PC-9 (cell line): ENCODE measurements at regions not wholly inside any gene's neighbourhood (a gene's known extent, or its start where the extent isn't known, plus 50 kb on each side); places are given as distances from the start of the nearest gene placed in this dataset.
A peak's percentile ranks its signal among the peaks of the same experiment; 100 is the strongest.

Source experiments
- BruUV-seq: library from RNA; stranded (reverse); fragments of 400-500 nt; replicated peaks from 2 replicates; lab custom pipeline; 2021; lab: Mats Ljungman, UMichigan
- CTCF ChIA-PET: fragments of 300-600 bp; sonication (Branson Sonifier 250); formaldehyde crosslinking; loops from one replicate; lab custom pipeline; 2022; ENCODE audit warnings: antibody characterized with exemption; lab: Charles Lee
- POLR2A ChIA-PET: fragments of 300-600 bp; sonication (Branson Sonifier 250); formaldehyde crosslinking; loops from one replicate; lab custom pipeline; 2022; ENCODE audit warnings: antibody characterized with exemption; ENCODE audit not compliant: unreplicated experiment; lab: Charles Lee
- DNase-seq, 2 experiments: peaks; one replicate each; pipeline versions ENCODE4 v3.0.0 to v3.0.0-alpha.2; 2015 to 2022; ENCODE audit warnings: mixed read lengths in 1 of 2
- H2AFZ ChIP-seq: fragments of 200-600 bp; sonication (generic); 2 replicates; pipeline ENCODE4 v1.8.1; 2017; ENCODE audit warnings: antibody characterized with exemption
- H3F3A ChIP-seq: fragments of 200-600 bp; sonication (generic); 2 replicates; pipeline ENCODE4 v1.8.1; 2017; ENCODE audit warnings: antibody characterized with exemption, mild to moderate bottlenecking, low read depth; ENCODE audit not compliant: insufficient read depth
- H3K27ac ChIP-seq: fragments of 200-600 bp; sonication (generic); 2 replicates; pipeline ENCODE4 v1.6.1; 2016; ENCODE audit warnings: mixed run types
- H3K27me3 ChIP-seq: fragments of 200-600 bp; sonication (generic); 2 replicates; pipeline ENCODE4 v1.6.1; 2016; ENCODE audit warnings: low read depth, mixed run types; ENCODE audit not compliant: insufficient read depth
- H3K36me3 ChIP-seq: fragments of 200-600 bp; sonication (generic); 2 replicates; pipeline ENCODE4 v1.6.1; 2016; ENCODE audit warnings: low read depth, mixed run types
- H3K4me1 ChIP-seq: fragments of 200-600 bp; sonication (generic); replicated peaks from 2 replicates; pipeline ENCODE4 v1.6.1; 2016; ENCODE audit warnings: mixed run types; ENCODE audit not compliant: insufficient read depth
- H3K4me2 ChIP-seq: fragments of 200-600 bp; sonication (generic); 2 replicates; pipeline ENCODE4 v1.6.1; 2017; ENCODE audit warnings: mixed run types
- H3K4me3 ChIP-seq: fragments of 200-600 bp; sonication (generic); 2 replicates; pipeline ENCODE4 v1.6.1; 2016; ENCODE audit warnings: mixed run types
- H3K79me2 ChIP-seq: fragments of 200-600 bp; sonication (generic); 2 replicates; pipeline ENCODE4 v1.6.1; 2017; ENCODE audit warnings: low read depth, mixed run types
- H3K9me2 ChIP-seq: fragments of 200-600 bp; sonication (generic); 2 replicates; pipeline ENCODE4 v1.8.1; 2017; ENCODE audit warnings: mild to moderate bottlenecking; ENCODE audit not compliant: insufficient read depth
- H3K9me3 ChIP-seq: fragments of 200-600 bp; sonication (generic); 2 replicates; pipeline ENCODE4 v1.8.1; 2016; ENCODE audit warnings: low read depth; ENCODE audit not compliant: insufficient read depth
- H4K20me1 ChIP-seq: fragments of 200-600 bp; sonication (generic); 2 replicates; pipeline ENCODE4 v1.8.1; 2017; ENCODE audit not compliant: insufficient read depth
- EZH2 ChIP-seq: fragments of 200-600 bp; sonication (generic); IDR thresholded peaks from 2 replicates; pipeline ENCODE4 v1.8.0; 2017; ENCODE audit warnings: antibody characterized with exemption, low read depth
- intact Hi-C: fragments of 100-400 bp; cut with micrococcal nuclease; formaldehyde crosslinking; loops from one replicate; pipeline ENCODE4 v1.10.0; 2022; ENCODE audit not compliant: unreplicated experiment
- TF ChIP-seq, protein P1 (sequence below): fragments of 200-600 bp; sonication (generic); conservative IDR thresholded peaks from 2 replicates; pipeline ENCODE4 v1.6.1; 2017; ENCODE audit warnings: mixed run types, antibody characterized with exemption, mild to moderate bottlenecking, moderate library complexity

DNA sequence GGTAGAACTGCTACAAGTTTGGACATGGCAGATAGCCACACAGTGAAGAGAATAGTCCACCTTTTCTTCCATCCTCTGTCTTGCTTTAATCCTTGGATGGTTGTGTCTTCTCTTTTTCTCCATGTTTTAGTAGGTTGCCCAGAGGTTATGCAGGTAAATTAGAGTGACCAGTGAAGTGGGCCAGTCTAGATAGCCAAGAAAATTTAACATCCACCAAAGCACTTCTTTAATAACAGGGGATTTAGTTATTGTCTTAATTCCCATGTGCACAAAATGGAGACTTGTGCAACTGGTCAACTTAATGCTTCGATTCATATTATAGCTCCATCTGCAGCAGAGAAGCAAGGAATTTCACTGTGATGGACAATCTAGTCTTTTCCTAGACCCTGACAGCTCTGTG, 58.8 kb upstream of the RCN1 start:
- Histone ChIP-seq H3F3A (no peaks in the 10 kb centered on the region), H3K9me2 (no peaks in the 10 kb centered on the region), H4K20me1 (no peaks in the 10 kb centered on the region), H3K27me3 (peaks cover 20% of the 10 kb centered on the region; the same call in 1 of the 2 replicates), H3K36me3 (no peaks in the 10 kb centered on the region), H3K4me2 (0 out of 2 replicates have a peak overlapping the region, but pooled peaks have one; percentile 29), H3K9me3 (no peaks in the 10 kb centered on the region), H2AFZ (no peak overlapping the region), H3K79me2 (no peaks in the 10 kb centered on the region), H3K4me3 (no peak overlapping the region), H3K27ac (no peak overlapping the region), H3K4me1 (no peaks in the 10 kb centered on the region)
- BruUV-seq = no TSS peak
- no peak for DNase-seq
- intact Hi-C loops = no loop called here
- ChIA-PET POLR2A (no interaction called here), CTCF (interaction anchor here (0.5 kb wide), 1 partner anchor 20 kb away, joined by 3 read pairs; no protein-coding TSS in a partner anchor)
- no peak for TF ChIP-seq EZH2
- TF ChIP-seq, protein P1, sequence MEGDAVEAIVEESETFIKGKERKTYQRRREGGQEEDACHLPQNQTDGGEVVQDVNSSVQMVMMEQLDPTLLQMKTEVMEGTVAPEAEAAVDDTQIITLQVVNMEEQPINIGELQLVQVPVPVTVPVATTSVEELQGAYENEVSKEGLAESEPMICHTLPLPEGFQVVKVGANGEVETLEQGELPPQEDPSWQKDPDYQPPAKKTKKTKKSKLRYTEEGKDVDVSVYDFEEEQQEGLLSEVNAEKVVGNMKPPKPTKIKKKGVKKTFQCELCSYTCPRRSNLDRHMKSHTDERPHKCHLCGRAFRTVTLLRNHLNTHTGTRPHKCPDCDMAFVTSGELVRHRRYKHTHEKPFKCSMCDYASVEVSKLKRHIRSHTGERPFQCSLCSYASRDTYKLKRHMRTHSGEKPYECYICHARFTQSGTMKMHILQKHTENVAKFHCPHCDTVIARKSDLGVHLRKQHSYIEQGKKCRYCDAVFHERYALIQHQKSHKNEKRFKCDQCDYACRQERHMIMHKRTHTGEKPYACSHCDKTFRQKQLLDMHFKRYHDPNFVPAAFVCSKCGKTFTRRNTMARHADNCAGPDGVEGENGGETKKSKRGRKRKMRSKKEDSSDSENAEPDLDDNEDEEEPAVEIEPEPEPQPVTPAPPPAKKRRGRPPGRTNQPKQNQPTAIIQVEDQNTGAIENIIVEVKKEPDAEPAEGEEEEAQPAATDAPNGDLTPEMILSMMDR = no peak

- ChIA-PET CTCF (no interaction called here), POLR2A (no interaction called here)
- Histone ChIP-seq H3K9me2 (no peaks in the 10 kb centered on the region), H3K4me1 (no peaks in the 10 kb centered on the region), H3K4me2 (no peak overlapping the region), H2AFZ (no peak overlapping the region), H3K27ac (no peak overlapping the region), H3K27me3 (peaks cover 20% of the 10 kb centered on the region; the same call in 1 of the 2 replicates), H3F3A (no peaks in the 10 kb centered on the region), H3K36me3 (no peaks in the 10 kb centered on the region), H3K4me3 (no peak overlapping the region), H4K20me1 (no peaks in the 10 kb centered on the region), H3K79me2 (no peaks in the 10 kb centered on the region), H3K9me3 (no peaks in the 10 kb centered on the region)
- TF ChIP-seq, protein P1 = no peak
- no peak for TF ChIP-seq EZH2
- no peak for DNase-seq
- BruUV-seq = no TSS peak
- intact Hi-C loops = no loop called here
These were observed 59.9 kb upstream of the RCN1 start for GRCh38 chr11:32030875-32031503.

DNA sequence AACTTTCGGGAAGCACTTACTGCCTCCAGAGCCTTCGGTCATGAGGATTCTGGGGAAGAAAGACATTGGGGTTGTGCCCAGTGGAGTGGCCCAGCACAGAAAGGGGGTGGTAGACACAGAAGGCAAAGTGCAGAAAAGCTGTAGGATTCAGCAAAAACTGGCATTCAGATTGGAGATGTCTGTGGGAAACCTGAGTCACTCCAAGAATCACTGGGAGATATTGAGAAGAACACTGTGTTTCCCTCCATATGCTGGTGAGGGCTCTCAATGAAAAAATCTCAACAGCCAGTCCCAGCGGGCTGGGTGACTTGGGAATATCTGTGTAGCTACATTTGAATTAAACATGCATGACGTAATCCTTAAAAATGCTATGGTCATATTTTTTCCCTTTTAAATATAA, 61.2 kb upstream of the RCN1 start:
- no peaks in the 10 kb centered on the region for H3K9me3 ChIP-seq
- no peaks in the 10 kb centered on the region for H3K36me3 ChIP-seq
- H3F3A ChIP-seq = no peaks in the 10 kb centered on the region
- DNase-seq = no peak
- intact Hi-C loops = no loop called here
- H3K9me2 ChIP-seq = no peaks in the 10 kb centered on the region
- ChIA-PET POLR2A (no interaction called here), CTCF (no interaction called here)
- TF ChIP-seq, protein P1 = no peak
- no peak for TF ChIP-seq EZH2
- no peak overlapping the region for H3K4me3 ChIP-seq
- no peak overlapping the region for H3K4me2 ChIP-seq
- no TSS peak for BruUV-seq
- H3K79me2 ChIP-seq = no peaks in the 10 kb centered on the region
- no peaks in the 10 kb centered on the region for H4K20me1 ChIP-seq
- H3K27me3 ChIP-seq = peaks cover 20% of the 10 kb centered on the region; the same call in 1 of the 2 replicates
- no peak overlapping the region for H2AFZ ChIP-seq
- no peaks in the 10 kb centered on the region for H3K4me1 ChIP-seq
- H3K27ac ChIP-seq = no peak overlapping the region
